T-helper 2 cell treated with Interferon-gamma antibody and Interleukin-4, amounts not matched to agents 5 μg/mL and 100 μg/mL, for 36 hours (primary cell): ENCODE measurements at regions not wholly inside any gene's neighbourhood (a gene's known extent, or its start where the extent isn't known, plus 50 kb on each side); places are given as distances from the start of the nearest gene placed in this dataset.
"Not testable (repeated sequence)": the region's sequence is repeated elsewhere in the genome, so short reads cannot be mapped to it uniquely, and the experiment has no call there.

Experiments used
- DNase-seq: peaks from one replicate; pipeline ENCODE4 v3.0.0; 2021; ENCODE audit warnings: low spot score
- H3K27ac Mint-ChIP-seq: one replicate; pipeline ENCODE4 v1.8.0; 2021; ENCODE audit warnings: mild to moderate bottlenecking, mixed read lengths
- H3K27me3 Mint-ChIP-seq: one replicate; pipeline ENCODE4 v1.8.0; 2021; ENCODE audit warnings: low read depth, mixed read lengths
- H3K36me3 Mint-ChIP-seq: one replicate; pipeline ENCODE4 v1.8.0; 2021; ENCODE audit warnings: low read depth, mixed read lengths
- H3K4me1 Mint-ChIP-seq: one replicate; pipeline ENCODE4 v1.8.0; 2021; ENCODE audit warnings: low read depth, mixed read lengths
- H3K4me3 Mint-ChIP-seq: one replicate; pipeline ENCODE4 v1.8.0; 2022; ENCODE audit warnings: mild to moderate bottlenecking, moderate library complexity, mixed read lengths
- H3K9me3 Mint-ChIP-seq: one replicate; pipeline ENCODE4 v1.8.0; 2021; ENCODE audit warnings: mixed read lengths

DNA sequence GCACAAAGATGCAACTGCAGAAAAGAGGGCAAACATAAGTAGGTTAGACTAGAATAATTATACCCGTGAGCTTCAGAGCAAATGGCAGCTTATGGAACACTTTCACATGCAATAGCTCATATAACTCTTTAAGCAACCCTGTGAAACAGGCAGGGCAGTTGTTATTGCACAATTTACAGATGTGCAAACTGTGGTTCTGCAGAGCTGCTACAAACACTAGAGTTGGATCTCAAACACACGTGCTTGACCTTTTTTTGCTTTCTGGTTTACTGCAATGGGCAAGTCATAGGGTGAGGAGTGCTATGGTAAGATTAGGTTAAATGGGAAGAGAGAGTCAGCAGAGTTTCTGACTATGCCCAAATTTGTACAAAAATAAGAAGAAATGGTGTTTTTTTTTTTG is 610.8 kb downstream of the GATA3 start:
- DNase-seq: no peak
- Mint-ChIP-seq H3K4me1 (no peaks in the 10 kb centered on the region), H3K9me3 (peaks cover 3% of the 10 kb centered on the region), H3K27ac (no peak overlapping the region), H3K4me3 (no peak overlapping the region), H3K27me3 (no peaks in the 10 kb centered on the region), H3K36me3 (no peaks in the 10 kb centered on the region)

DNA sequence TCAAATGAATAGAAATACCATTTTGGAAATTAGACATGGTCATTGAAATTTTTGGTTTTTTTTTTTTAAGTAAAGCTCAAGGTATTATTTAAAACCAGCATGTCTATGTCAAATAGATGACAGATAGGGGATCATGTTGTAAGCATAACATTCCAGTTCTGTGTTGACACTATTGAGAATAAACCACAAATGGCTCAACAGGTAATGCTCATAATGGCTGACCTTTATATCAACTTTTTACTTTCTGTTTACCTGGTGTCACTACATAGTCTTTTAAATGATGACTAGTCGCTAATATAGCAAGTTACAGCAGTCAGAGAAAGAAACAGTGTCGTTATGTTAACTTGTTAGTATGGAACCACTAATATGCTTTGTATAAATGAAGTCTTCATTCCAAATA is 616.0 kb downstream of the GATA3 start:
- Mint-ChIP-seq H3K4me3 (no peak overlapping the region), H3K27ac (no peak overlapping the region), H3K9me3 (peaks cover 14% of the 10 kb centered on the region), H3K27me3 (no peaks in the 10 kb centered on the region), H3K4me1 (no peaks in the 10 kb centered on the region), H3K36me3 (no peaks in the 10 kb centered on the region)
- no peak for DNase-seq

DNA sequence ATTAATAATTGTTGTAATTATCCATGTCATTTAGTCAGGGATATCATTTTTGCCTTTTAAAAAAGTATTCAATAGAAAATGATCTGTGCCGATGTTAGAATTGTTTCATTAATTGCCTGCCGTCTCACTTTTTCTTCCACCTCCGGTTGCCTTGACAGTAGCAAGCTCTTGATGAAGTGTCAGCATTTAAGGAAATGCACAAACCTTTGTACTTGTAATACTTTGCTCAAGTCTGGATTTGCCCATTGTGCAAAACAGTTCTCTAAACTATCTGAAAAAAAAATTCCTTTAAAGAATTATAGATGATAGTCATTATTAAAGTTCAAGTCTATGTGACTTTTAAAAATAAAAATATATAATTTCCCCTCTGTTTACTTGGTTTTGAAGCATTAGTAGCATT is 619.7 kb downstream of the GATA3 start:
- Mint-ChIP-seq H3K27ac (no peak overlapping the region), H3K36me3 (no peaks in the 10 kb centered on the region), H3K9me3 (peaks cover 19% of the 10 kb centered on the region), H3K4me1 (peaks cover 2% of the 10 kb centered on the region), H3K4me3 (no peak overlapping the region), H3K27me3 (no peaks in the 10 kb centered on the region)
- DNase-seq: no peak

DNA sequence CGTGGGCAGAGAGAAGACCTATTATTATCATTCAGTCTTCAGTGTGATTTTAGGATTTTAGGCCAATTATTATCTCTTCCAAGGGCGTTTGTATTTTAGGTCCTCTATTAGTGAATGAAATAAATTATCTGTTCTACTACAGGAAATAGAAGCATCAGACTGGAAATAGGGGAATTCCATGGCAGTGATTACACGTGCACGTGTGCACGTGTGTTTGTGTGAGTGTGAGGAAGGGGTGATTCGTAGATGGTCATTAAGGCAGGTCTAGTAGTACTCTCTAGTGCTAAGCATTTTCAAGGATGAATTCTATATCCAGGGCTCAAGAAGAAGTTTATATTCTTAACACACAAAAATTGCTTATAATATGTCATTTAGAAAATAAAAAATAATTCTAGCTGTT is 623.2 kb downstream of the GATA3 start:
- H3K4me1 Mint-ChIP-seq: peaks cover 2% of the 10 kb centered on the region
- no peak for DNase-seq
- no peaks in the 10 kb centered on the region for H3K36me3 Mint-ChIP-seq
- H3K4me3 Mint-ChIP-seq: no peak overlapping the region
- no peaks in the 10 kb centered on the region for H3K27me3 Mint-ChIP-seq
- no peak overlapping the region for H3K27ac Mint-ChIP-seq
- H3K9me3 Mint-ChIP-seq: peaks cover 16% of the 10 kb centered on the region

DNA sequence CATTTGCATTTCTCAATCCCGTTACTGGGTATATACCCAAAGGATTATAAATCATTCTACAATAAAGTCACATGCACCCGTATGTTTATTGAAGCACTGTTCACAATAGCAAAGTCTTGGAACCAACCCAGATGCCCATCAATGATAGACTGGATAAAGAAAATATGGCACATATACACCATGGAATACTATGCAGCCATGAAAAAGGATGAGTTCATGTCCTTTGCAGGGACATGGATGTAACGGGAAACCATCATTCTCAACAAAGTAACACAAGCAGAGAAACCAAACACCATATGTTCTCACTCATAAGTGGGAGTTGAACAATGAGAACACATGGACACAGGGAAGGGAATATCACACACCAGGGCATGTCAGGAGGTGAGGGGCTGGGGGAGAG is 630.4 kb downstream of the GATA3 start:
- not testable (repeated sequence) for H3K27me3 Mint-ChIP-seq, H3K4me1 Mint-ChIP-seq, H3K4me3 Mint-ChIP-seq, H3K36me3 Mint-ChIP-seq, H3K27ac Mint-ChIP-seq, DNase-seq, H3K9me3 Mint-ChIP-seq

DNA sequence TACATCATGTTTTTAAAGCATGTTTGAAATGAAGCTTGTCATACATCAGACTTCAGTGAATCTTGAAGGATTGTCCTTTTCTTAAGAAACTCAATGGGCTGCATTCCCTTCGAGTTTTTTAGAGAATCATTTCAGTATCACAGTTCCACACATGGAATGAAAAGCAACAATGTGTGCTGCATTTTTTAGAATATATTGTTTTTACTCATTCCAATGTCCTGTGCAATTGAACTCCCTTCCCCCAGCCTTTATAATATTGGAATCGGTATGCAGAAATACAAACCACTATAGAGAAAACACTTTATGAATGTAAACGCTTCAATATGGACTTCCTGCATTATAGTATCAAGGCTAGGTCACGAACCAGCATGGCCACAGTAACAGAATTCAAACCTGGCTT is 634.4 kb downstream of the GATA3 start:
- Mint-ChIP-seq H3K27ac (no peak overlapping the region), H3K27me3 (no peaks in the 10 kb centered on the region), H3K4me3 (no peak overlapping the region), H3K36me3 (no peaks in the 10 kb centered on the region), H3K9me3 (peaks cover 11% of the 10 kb centered on the region), H3K4me1 (no peaks in the 10 kb centered on the region)
- DNase-seq: no peak

DNA sequence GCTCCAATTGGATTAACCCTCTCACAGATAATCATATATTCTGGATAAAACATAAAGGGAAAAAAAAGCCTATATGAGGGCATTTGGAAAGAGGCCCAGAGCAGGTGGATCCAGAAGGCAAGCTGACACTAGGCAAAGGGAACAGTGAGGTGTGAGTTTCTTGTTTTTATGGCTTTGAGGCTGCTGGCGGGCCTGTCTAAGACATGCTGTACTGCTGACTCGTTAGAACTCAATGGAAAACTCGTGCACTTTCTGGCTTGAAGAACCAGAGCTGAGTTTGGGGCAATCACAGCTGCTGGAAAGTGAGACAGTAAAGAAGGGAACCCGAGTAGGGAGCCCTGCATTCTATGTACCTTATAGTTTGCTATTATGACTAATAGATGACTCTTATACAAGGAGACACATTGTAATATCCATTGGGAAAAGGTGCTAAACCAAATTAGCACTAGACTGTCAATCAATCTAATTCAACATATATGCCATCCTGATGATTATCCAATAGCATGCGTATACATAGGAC is 637.1 kb downstream of the GATA3 start:
- Mint-ChIP-seq H3K27ac (no peak overlapping the region), H3K4me1 (no peaks in the 10 kb centered on the region), H3K9me3 (peaks cover 5% of the 10 kb centered on the region), H3K27me3 (no peaks in the 10 kb centered on the region), H3K4me3 (no peak overlapping the region), H3K36me3 (no peaks in the 10 kb centered on the region)
- DNase-seq: no peak

DNA sequence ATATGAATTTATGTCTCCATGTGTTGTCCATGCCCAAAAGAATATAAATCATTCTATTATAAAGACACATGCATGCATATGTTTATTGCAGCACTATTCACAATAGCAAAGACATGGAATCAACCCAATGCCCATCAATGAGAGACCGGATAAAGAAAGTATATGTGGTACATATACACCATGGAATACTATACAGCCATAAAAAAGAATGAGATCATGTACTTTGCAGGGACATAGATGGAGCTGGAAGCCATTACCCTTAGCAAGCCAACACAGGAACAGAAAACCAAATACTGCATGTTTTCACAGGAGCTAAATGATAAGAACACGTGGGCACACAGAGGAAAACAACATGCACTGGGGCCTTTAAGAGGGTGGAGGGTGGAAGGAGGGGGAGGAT is 639.1 kb downstream of the GATA3 start:
- H3K4me1 Mint-ChIP-seq, H3K27ac Mint-ChIP-seq, H3K4me3 Mint-ChIP-seq, DNase-seq, H3K27me3 Mint-ChIP-seq, H3K9me3 Mint-ChIP-seq, H3K36me3 Mint-ChIP-seq: not testable (repeated sequence)

DNA sequence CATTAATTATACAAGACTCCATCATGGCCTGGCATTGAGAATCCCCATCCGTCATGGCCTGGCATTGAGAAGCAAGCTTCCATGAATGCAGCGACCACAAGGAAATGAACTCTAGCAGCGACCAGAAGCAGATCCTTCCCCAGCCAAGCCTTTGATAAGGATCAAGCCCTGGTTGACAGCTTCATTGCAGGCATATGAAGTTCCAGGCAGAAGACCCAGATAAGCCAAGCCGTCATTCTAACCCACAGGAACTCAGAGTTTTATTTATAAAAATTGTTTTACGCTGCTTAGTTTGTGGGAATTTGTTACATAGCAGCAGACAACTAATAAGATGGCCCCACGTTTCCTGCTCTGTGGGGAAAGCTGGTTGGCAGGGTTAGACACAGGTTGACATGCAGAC is 642.3 kb downstream of the GATA3 start:
- Mint-ChIP-seq H3K9me3 (peaks cover 10% of the 10 kb centered on the region), H3K36me3 (peaks cover 2% of the 10 kb centered on the region), H3K4me1 (no peaks in the 10 kb centered on the region), H3K27me3 (no peaks in the 10 kb centered on the region), H3K4me3 (no peak overlapping the region), H3K27ac (no peak overlapping the region)
- no peak for DNase-seq

DNA sequence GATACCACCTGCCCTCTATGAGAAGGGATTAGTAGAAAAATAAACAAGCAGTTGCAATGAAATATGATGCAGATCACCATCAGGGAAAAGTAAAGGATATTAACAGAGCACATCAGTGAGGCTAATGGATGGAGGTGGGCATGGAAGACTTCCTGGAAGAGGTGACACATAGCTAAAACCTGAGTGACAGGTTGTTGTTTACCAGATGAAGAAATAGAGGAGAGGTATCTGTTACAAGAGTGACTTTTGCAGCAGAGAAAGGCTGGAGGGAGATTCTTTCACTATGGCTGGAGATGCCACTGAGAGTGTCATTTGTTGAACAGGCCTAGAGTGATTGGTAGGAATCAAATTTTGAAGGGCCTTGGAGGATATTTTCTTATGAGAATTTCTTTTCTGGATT is 646.2 kb downstream of the GATA3 start:
- H3K36me3 Mint-ChIP-seq: peaks cover 2% of the 10 kb centered on the region
- no peaks in the 10 kb centered on the region for H3K27me3 Mint-ChIP-seq
- H3K27ac Mint-ChIP-seq: no peak overlapping the region

DNA sequence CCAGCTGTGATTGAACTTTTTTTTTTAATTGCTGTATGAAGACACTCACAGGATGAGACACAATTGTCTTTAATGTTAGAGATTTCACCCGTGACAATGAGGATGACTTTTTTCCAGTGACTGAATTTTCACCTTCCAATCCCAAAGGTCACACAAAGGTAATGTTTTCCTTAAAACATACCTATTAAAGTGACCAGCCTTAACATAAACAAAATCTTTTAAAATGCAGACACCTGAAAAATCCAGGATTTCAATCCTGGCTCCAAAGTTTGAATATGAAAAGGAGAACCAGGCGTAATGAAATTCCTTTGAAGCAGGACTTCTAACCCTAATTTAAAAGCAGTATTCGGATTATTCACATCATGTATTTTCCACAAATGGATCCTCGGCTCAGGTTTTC is 647.7 kb downstream of the GATA3 start:
- no peak overlapping the region for H3K27ac Mint-ChIP-seq
- H3K36me3 Mint-ChIP-seq: peaks cover 2% of the 10 kb centered on the region
- H3K4me3 Mint-ChIP-seq: no peak overlapping the region
- H3K4me1 Mint-ChIP-seq: no peaks in the 10 kb centered on the region
- no peaks in the 10 kb centered on the region for H3K27me3 Mint-ChIP-seq
- DNase-seq: no peak
- H3K9me3 Mint-ChIP-seq: peaks cover 5% of the 10 kb centered on the region

More for the DNA sequence above, 646.2 kb downstream of the GATA3 start:
- DNase-seq: no peak
- no peaks in the 10 kb centered on the region for H3K4me1 Mint-ChIP-seq
- peaks cover 5% of the 10 kb centered on the region for H3K9me3 Mint-ChIP-seq
- H3K4me3 Mint-ChIP-seq: no peak overlapping the region

DNA sequence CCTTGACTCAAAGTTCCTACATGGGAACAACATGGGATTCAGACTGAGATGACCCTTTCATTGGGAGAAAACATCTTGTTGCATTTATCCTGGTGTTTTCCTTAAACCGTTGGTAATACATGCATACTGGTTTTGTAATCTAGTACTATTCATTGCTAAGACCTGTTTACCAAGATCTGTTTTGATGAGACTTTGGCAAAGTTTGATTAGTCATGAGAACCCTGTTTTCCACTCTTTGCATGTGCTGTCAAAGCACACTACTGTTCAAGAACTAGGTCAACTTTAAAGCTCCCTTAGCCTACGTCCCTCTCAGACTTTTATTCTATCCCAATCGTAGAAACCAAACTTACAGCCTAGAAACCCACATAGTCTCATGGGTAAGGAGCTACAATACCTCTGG is 650.9 kb downstream of the GATA3 start:
- DNase-seq: no peak

DNA sequence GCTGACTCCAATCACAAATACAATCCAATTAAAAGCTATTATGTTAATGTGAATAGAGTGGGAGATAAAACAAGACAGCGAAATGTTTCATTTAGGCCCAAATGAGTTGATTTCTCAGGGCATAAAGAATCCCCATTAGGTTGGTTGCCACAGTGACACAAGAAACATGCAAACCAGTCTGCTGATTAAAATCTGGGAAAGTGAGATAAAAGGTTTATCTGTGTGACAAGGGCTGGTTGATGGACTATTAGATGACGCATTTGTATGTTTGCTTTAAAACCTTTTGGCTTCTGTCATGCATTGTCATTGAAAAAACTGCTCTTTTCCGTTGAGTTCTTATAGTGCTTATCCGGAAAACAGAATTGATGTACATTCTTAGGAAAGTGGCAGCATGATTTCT is 658.2 kb downstream of the GATA3 start:
- Mint-ChIP-seq H3K4me3 (no peak overlapping the region), H3K27ac (no peak overlapping the region), H3K4me1 (no peaks in the 10 kb centered on the region), H3K36me3 (no peaks in the 10 kb centered on the region), H3K9me3 (peaks cover 16% of the 10 kb centered on the region), H3K27me3 (no peaks in the 10 kb centered on the region)
- no peak for DNase-seq

More for the DNA sequence above, 650.9 kb downstream of the GATA3 start:
- H3K36me3 Mint-ChIP-seq: no peaks in the 10 kb centered on the region
- H3K4me1 Mint-ChIP-seq: no peaks in the 10 kb centered on the region
- no peak overlapping the region for H3K27ac Mint-ChIP-seq
- H3K4me3 Mint-ChIP-seq: no peak overlapping the region
- H3K9me3 Mint-ChIP-seq: no peaks in the 10 kb centered on the region
- no peaks in the 10 kb centered on the region for H3K27me3 Mint-ChIP-seq

DNA sequence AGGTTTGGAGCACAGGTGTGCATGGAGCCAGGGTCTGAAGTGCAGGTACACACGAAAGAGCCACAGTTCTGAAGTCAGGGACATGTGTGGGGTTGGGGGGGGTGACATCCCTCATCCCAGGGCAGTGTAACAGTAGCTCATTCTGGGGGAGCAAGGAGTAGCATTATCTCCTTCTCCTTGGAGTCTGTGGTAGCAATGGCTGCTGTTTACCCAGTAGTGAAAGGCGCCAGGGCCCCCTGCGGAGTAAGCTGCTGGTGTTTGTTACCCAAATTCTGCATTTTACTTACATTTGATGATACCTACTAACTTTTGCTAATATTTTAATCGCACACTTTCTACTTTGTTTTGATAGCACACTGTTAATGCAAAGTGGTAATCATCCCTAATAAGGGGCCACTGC is 665.5 kb downstream of the GATA3 start:
- peaks cover 43% of the 10 kb centered on the region for H3K9me3 Mint-ChIP-seq

DNA sequence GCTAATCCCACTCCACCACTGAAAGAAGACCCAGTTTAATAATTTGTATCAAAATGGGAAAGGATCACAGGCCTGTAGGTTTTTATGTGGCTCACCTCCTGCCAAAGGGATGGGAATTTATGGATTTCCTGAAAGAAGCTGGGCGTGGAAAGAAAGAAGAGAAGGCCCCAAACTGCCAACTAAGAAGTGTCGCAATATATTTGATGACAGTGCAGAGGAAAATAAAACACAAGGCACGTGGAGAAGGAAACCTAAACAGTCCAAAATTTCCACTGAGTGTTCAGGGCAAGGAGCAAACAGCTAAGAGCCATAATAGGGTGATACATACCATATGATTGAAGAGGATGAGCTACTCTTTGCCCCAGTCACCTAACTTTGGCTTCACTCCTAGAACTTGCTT is 667.2 kb downstream of the GATA3 start:
- Mint-ChIP-seq H3K27ac (no peak overlapping the region), H3K4me3 (no peak overlapping the region), H3K27me3 (no peaks in the 10 kb centered on the region), H3K4me1 (no peaks in the 10 kb centered on the region), H3K36me3 (peaks cover 3% of the 10 kb centered on the region), H3K9me3 (peaks cover 51% of the 10 kb centered on the region)
- DNase-seq: no peak

More for the DNA sequence above, 665.5 kb downstream of the GATA3 start:
- H3K4me3 Mint-ChIP-seq: no peak overlapping the region
- H3K4me1 Mint-ChIP-seq: no peaks in the 10 kb centered on the region
- H3K27me3 Mint-ChIP-seq: no peaks in the 10 kb centered on the region
- H3K36me3 Mint-ChIP-seq: peaks cover 3% of the 10 kb centered on the region
- no peak for DNase-seq
- no peak overlapping the region for H3K27ac Mint-ChIP-seq
